ENCODE measurements at regions not wholly inside any gene's neighbourhood (a gene's known extent, or its start where the extent isn't known, plus 50 kb on each side); places are given as distances from the start of the nearest gene placed in this dataset.

GRCh38 chr21:27240839-27241238 lies 274.0 kb upstream of the ADAMTS5 start:
- Mint-ChIP-seq H3K9me3 (peaks cover 10% of the 10 kb centered on the region), H3K36me3 (no peaks in the 10 kb centered on the region), H3K4me3 (no peak overlapping the region), H3K27ac (no peak overlapping the region), H3K4me1 (no peaks in the 10 kb centered on the region)
- ATAC-seq (no peak), DNase-seq (ENCODE audit: low spot score in 2 of 2) (no peak)

- H3K4me1 Mint-ChIP-seq = no peaks in the 10 kb centered on the region
Observed at GRCh38 chr21:27233514-27234115, 266.7 kb upstream of the ADAMTS5 start.

GRCh38 chr21:27225940-27226339 lies 259.1 kb upstream of the ADAMTS5 start:
- Mint-ChIP-seq H3K4me1 (no peaks in the 10 kb centered on the region), H3K4me3 (no peak overlapping the region), H3K9me3 (peaks cover 9% of the 10 kb centered on the region), H3K36me3 (no peaks in the 10 kb centered on the region), H3K27ac (no peak overlapping the region)
- no peak for DNase-seq (ENCODE audit: low spot score in 2 of 2)
- ATAC-seq = no peak

More at GRCh38 chr21:27233514-27234115, 266.7 kb upstream of the ADAMTS5 start:
- no peak for DNase-seq (ENCODE audit: low spot score in 2 of 2)
- H3K36me3 Mint-ChIP-seq = no peaks in the 10 kb centered on the region
- ATAC-seq = no peak
- H3K27ac Mint-ChIP-seq = no peak overlapping the region
- H3K9me3 Mint-ChIP-seq = no peaks in the 10 kb centered on the region
- no peak overlapping the region for H3K4me3 Mint-ChIP-seq

GRCh38 chr21:27225151-27225550 lies 258.3 kb upstream of the ADAMTS5 start:
- no peak for ATAC-seq
- no peaks in the 10 kb centered on the region for H3K36me3 Mint-ChIP-seq
- H3K9me3 Mint-ChIP-seq = peaks cover 9% of the 10 kb centered on the region
- H3K27ac Mint-ChIP-seq = no peak overlapping the region
- no peaks in the 10 kb centered on the region for H3K4me1 Mint-ChIP-seq
- no peak overlapping the region for H3K4me3 Mint-ChIP-seq
- DNase-seq (ENCODE audit: low spot score in 2 of 2) = no peak

- DNase-seq (ENCODE audit: low spot score in 2 of 2) (no peak), ATAC-seq (no peak)
- Mint-ChIP-seq H3K36me3 (no peaks in the 10 kb centered on the region), H3K9me3 (peaks cover 9% of the 10 kb centered on the region), H3K4me1 (no peaks in the 10 kb centered on the region), H3K27ac (no peak overlapping the region), H3K4me3 (no peak overlapping the region)
Observed at GRCh38 chr21:27224169-27224568, 257.3 kb upstream of the ADAMTS5 start.

GRCh38 chr21:27221077-27221476 lies 254.2 kb upstream of the ADAMTS5 start:
- H3K27ac Mint-ChIP-seq = no peak overlapping the region
- H3K9me3 Mint-ChIP-seq = peaks cover 13% of the 10 kb centered on the region
- no peaks in the 10 kb centered on the region for H3K4me1 Mint-ChIP-seq
- ATAC-seq (no peak), DNase-seq (ENCODE audit: low spot score in 2 of 2) (no peak)
- no peaks in the 10 kb centered on the region for H3K36me3 Mint-ChIP-seq
- H3K4me3 Mint-ChIP-seq = no peak overlapping the region

- Mint-ChIP-seq H3K4me3 (no peak overlapping the region), H3K27ac (no peak overlapping the region), H3K36me3 (no peaks in the 10 kb centered on the region), H3K9me3 (peaks cover 13% of the 10 kb centered on the region), H3K4me1 (no peaks in the 10 kb centered on the region)
- no peak for DNase-seq (ENCODE audit: low spot score in 2 of 2)
- ATAC-seq = no peak
Observed at GRCh38 chr21:27220416-27220815, 253.5 kb upstream of the ADAMTS5 start.

- DNase-seq (ENCODE audit: low spot score in 2 of 2) = no peak
Observed at GRCh38 chr21:27219068-27219467, 252.2 kb upstream of the ADAMTS5 start.

GRCh38 chr21:27213303-27213702 lies 246.4 kb upstream of the ADAMTS5 start:
- no peak overlapping the region for H3K4me3 Mint-ChIP-seq
- no peaks in the 10 kb centered on the region for H3K4me1 Mint-ChIP-seq
- H3K27ac Mint-ChIP-seq = no peak overlapping the region
- H3K9me3 Mint-ChIP-seq = peaks cover 4% of the 10 kb centered on the region
- no peak for ATAC-seq
- no peak for DNase-seq (ENCODE audit: low spot score in 2 of 2)
- no peaks in the 10 kb centered on the region for H3K36me3 Mint-ChIP-seq

More at GRCh38 chr21:27219068-27219467, 252.2 kb upstream of the ADAMTS5 start:
- Mint-ChIP-seq H3K9me3 (peaks cover 13% of the 10 kb centered on the region), H3K4me3 (no peak overlapping the region), H3K36me3 (no peaks in the 10 kb centered on the region), H3K27ac (no peak overlapping the region), H3K4me1 (no peaks in the 10 kb centered on the region)
- ATAC-seq = no peak

GRCh38 chr21:27212441-27212840 lies 245.6 kb upstream of the ADAMTS5 start:
- DNase-seq (ENCODE audit: low spot score in 2 of 2) (no peak), ATAC-seq (no peak)
- no peaks in the 10 kb centered on the region for H3K4me1 Mint-ChIP-seq
- no peaks in the 10 kb centered on the region for H3K9me3 Mint-ChIP-seq
- H3K36me3 Mint-ChIP-seq = no peaks in the 10 kb centered on the region
- H3K27ac Mint-ChIP-seq = no peak overlapping the region
- no peak overlapping the region for H3K4me3 Mint-ChIP-seq

GRCh38 chr21:27209546-27209945 lies 242.7 kb upstream of the ADAMTS5 start:
- Mint-ChIP-seq H3K27ac (no peak overlapping the region), H3K4me3 (no peak overlapping the region), H3K9me3 (no peaks in the 10 kb centered on the region), H3K36me3 (no peaks in the 10 kb centered on the region), H3K4me1 (no peaks in the 10 kb centered on the region)
- DNase-seq (ENCODE audit: low spot score in 2 of 2) (no peak), ATAC-seq (no peak)

- ATAC-seq = no peak
- H3K36me3 Mint-ChIP-seq = no peaks in the 10 kb centered on the region
- H3K27ac Mint-ChIP-seq = no peak overlapping the region
- no peaks in the 10 kb centered on the region for H3K4me1 Mint-ChIP-seq
- H3K4me3 Mint-ChIP-seq = no peak overlapping the region
- DNase-seq (ENCODE audit: low spot score in 2 of 2) = no peak
- peaks cover 5% of the 10 kb centered on the region for H3K9me3 Mint-ChIP-seq
Observed at GRCh38 chr21:27206368-27206982, 239.6 kb upstream of the ADAMTS5 start.

- Mint-ChIP-seq H3K9me3 (peaks cover 14% of the 10 kb centered on the region), H3K36me3 (no peaks in the 10 kb centered on the region), H3K4me3 (no peak overlapping the region), H3K4me1 (no peaks in the 10 kb centered on the region), H3K27ac (no peak overlapping the region)
- ATAC-seq = no peak
- DNase-seq (ENCODE audit: low spot score in 2 of 2) = no peak
Observed at GRCh38 chr21:27202301-27202700, 235.4 kb upstream of the ADAMTS5 start.

GRCh38 chr21:27201197-27201596 lies 234.3 kb upstream of the ADAMTS5 start:
- peaks cover 14% of the 10 kb centered on the region for H3K9me3 Mint-ChIP-seq
- H3K4me1 Mint-ChIP-seq = no peaks in the 10 kb centered on the region
- no peak overlapping the region for H3K27ac Mint-ChIP-seq
- no peak for ATAC-seq
- no peak for DNase-seq (ENCODE audit: low spot score in 2 of 2)
- H3K4me3 Mint-ChIP-seq = no peak overlapping the region
- no peaks in the 10 kb centered on the region for H3K36me3 Mint-ChIP-seq

- DNase-seq (ENCODE audit: low spot score in 2 of 2) = no peak
- H3K27ac Mint-ChIP-seq = no peak overlapping the region
- H3K4me1 Mint-ChIP-seq = no peaks in the 10 kb centered on the region
- no peaks in the 10 kb centered on the region for H3K36me3 Mint-ChIP-seq
- no peak for ATAC-seq
- H3K9me3 Mint-ChIP-seq = peaks cover 12% of the 10 kb centered on the region
- H3K4me3 Mint-ChIP-seq = no peak overlapping the region
Observed at GRCh38 chr21:27196651-27197050, 229.8 kb upstream of the ADAMTS5 start.

- no peak overlapping the region for H3K4me3 Mint-ChIP-seq
- H3K36me3 Mint-ChIP-seq = no peaks in the 10 kb centered on the region
- H3K27ac Mint-ChIP-seq = no peak overlapping the region
- no peaks in the 10 kb centered on the region for H3K4me1 Mint-ChIP-seq
- peaks cover 3% of the 10 kb centered on the region for H3K9me3 Mint-ChIP-seq
- ATAC-seq (no peak), DNase-seq (ENCODE audit: low spot score in 2 of 2) (no peak)
Observed at GRCh38 chr21:27192281-27192949, 225.5 kb upstream of the ADAMTS5 start.
